HG03175 (cell line): ENCODE measurements at regions not wholly inside any gene's neighbourhood (a gene's known extent, or its start where the extent isn't known, plus 50 kb on each side); places are given as distances from the start of the nearest gene placed in this dataset.

Experiments
- ATAC-seq: cut with Tn5 transposase; IDR thresholded peaks from one replicate; pipeline ENCODE4 v1.9.1; 2021; ENCODE audit warnings: mild to moderate bottlenecking, moderate library complexity; ENCODE audit not compliant: unreplicated experiment

- no peak for ATAC-seq
These were observed 55.0 kb downstream of the RPL37A start for GRCh38 chr2:216553482-216554240.

- ATAC-seq, result peak; percentile 75
These were observed 55.6 kb downstream of the RPL37A start for GRCh38 chr2:216554286-216554685.

- ATAC-seq, result peak; percentile 14
These were observed 56.1 kb downstream of the RPL37A start for GRCh38 chr2:216554755-216555154.

- ATAC-seq, result no peak
These were observed 56.6 kb downstream of the RPL37A start for GRCh38 chr2:216555274-216555673.

GRCh38 chr2:216556202-216556601 is 57.6 kb downstream of the RPL37A start:
- ATAC-seq, result no peak

- ATAC-seq, result no peak
These were observed 58.8 kb downstream of the RPL37A start for GRCh38 chr2:216557413-216557812.

- no peak for ATAC-seq
These were observed 59.2 kb downstream of the RPL37A start for GRCh38 chr2:216557820-216558219.

- ATAC-seq, result no peak
These were observed 61.0 kb downstream of the RPL37A start for GRCh38 chr2:216559625-216560156.

- no peak for ATAC-seq
These were observed 62.2 kb downstream of the RPL37A start for GRCh38 chr2:216560838-216561270.

GRCh38 chr2:216562696-216563435 is 64.2 kb downstream of the RPL37A start:
- no peak for ATAC-seq

GRCh38 chr2:216563646-216564045 is 65.0 kb downstream of the RPL37A start:
- ATAC-seq, result no peak

GRCh38 chr2:216564611-216565010 is 66.0 kb downstream of the RPL37A start:
- no peak for ATAC-seq

GRCh38 chr2:216565956-216566355 is 67.3 kb upstream of the IGFBP2 start:
- ATAC-seq, result no peak

- ATAC-seq, result no peak
These were observed 64.6 kb upstream of the IGFBP2 start for GRCh38 chr2:216568576-216568975.

GRCh38 chr2:216569765-216570164 is 63.5 kb upstream of the IGFBP2 start:
- ATAC-seq, result no peak

- no peak for ATAC-seq
These were observed 62.9 kb upstream of the IGFBP2 start for GRCh38 chr2:216570357-216570756.

GRCh38 chr2:216571178-216571908 is 61.9 kb upstream of the IGFBP2 start:
- no peak for ATAC-seq

- ATAC-seq, result no peak
These were observed 61.2 kb upstream of the IGFBP2 start for GRCh38 chr2:216571909-216572513.

- no peak for ATAC-seq
These were observed 60.3 kb upstream of the IGFBP2 start for GRCh38 chr2:216572582-216573578.

- no peak for ATAC-seq
These were observed 59.2 kb upstream of the IGFBP2 start for GRCh38 chr2:216574046-216574445.
